ENCODE measurements at regions not wholly inside any gene's neighbourhood (a gene's known extent, or its start where the extent isn't known, plus 50 kb on each side); places are given as distances from the start of the nearest gene placed in this dataset.

- Mint-ChIP-seq H3K4me3 (ENCODE audit: unreplicated experiment) (no peak overlapping the region), H3K27ac (ENCODE audit: unreplicated experiment) (no peak overlapping the region), H3K4me1 (ENCODE audit: low read depth) (no peaks in the 10 kb centered on the region), H3K36me3 (ENCODE audit: low read depth) (no peaks in the 10 kb centered on the region), H3K27me3 (ENCODE audit: low read depth) (peaks cover 9% of the 10 kb centered on the region), H3K9me3 (ENCODE audit: low read depth) (peaks cover under 1% of the 10 kb centered on the region)
- TF ChIP-seq CTCF (IDR thresholded peaks at IDR 0.05), result no peak
- no peak for DNase-seq (ENCODE audit: low spot score)
Measured at GRCh38 chr13:70483599-70484276, 375.5 kb upstream of the KLHL1 start.

- no peak overlapping the region for H3K4me3 Mint-ChIP-seq (ENCODE audit: unreplicated experiment)
- H3K9me3 Mint-ChIP-seq (ENCODE audit: low read depth), result peaks cover 5% of the 10 kb centered on the region
- no peak for TF ChIP-seq CTCF (IDR thresholded peaks at IDR 0.05)
- DNase-seq (ENCODE audit: low spot score), result no peak
- H3K36me3 Mint-ChIP-seq (ENCODE audit: low read depth), result no peaks in the 10 kb centered on the region
- H3K4me1 Mint-ChIP-seq (ENCODE audit: low read depth), result no peaks in the 10 kb centered on the region
- no peak overlapping the region for H3K27ac Mint-ChIP-seq (ENCODE audit: unreplicated experiment)
- no peaks in the 10 kb centered on the region for H3K27me3 Mint-ChIP-seq (ENCODE audit: low read depth)
Measured at GRCh38 chr13:70473907-70474306, 365.7 kb upstream of the KLHL1 start.

GRCh38 chr13:70469077-70469476, 360.8 kb upstream of the KLHL1 start:
- Mint-ChIP-seq H3K4me3 (ENCODE audit: unreplicated experiment) (no peak overlapping the region), H3K27ac (ENCODE audit: unreplicated experiment) (no peak overlapping the region), H3K4me1 (ENCODE audit: low read depth) (no peaks in the 10 kb centered on the region), H3K27me3 (ENCODE audit: low read depth) (no peaks in the 10 kb centered on the region), H3K36me3 (ENCODE audit: low read depth) (no peaks in the 10 kb centered on the region), H3K9me3 (ENCODE audit: low read depth) (no peaks in the 10 kb centered on the region)
- TF ChIP-seq CTCF (IDR thresholded peaks at IDR 0.05), result no peak
- DNase-seq (ENCODE audit: low spot score), result no peak

- no peaks in the 10 kb centered on the region for H3K4me1 Mint-ChIP-seq (ENCODE audit: low read depth)
- TF ChIP-seq CTCF (IDR thresholded peaks at IDR 0.05), result no peak
- no peak overlapping the region for H3K4me3 Mint-ChIP-seq (ENCODE audit: unreplicated experiment)
- H3K27ac Mint-ChIP-seq (ENCODE audit: unreplicated experiment), result no peak overlapping the region
- DNase-seq (ENCODE audit: low spot score), result no peak
- no peaks in the 10 kb centered on the region for H3K36me3 Mint-ChIP-seq (ENCODE audit: low read depth)
- no peaks in the 10 kb centered on the region for H3K27me3 Mint-ChIP-seq (ENCODE audit: low read depth)
- H3K9me3 Mint-ChIP-seq (ENCODE audit: low read depth), result peaks cover 28% of the 10 kb centered on the region
Measured at GRCh38 chr13:70457474-70457873, 349.2 kb upstream of the KLHL1 start.

GRCh38 chr13:70448820-70449219, 340.6 kb upstream of the KLHL1 start:
- Mint-ChIP-seq H3K4me1 (ENCODE audit: low read depth) (no peaks in the 10 kb centered on the region), H3K36me3 (ENCODE audit: low read depth) (no peaks in the 10 kb centered on the region), H3K9me3 (ENCODE audit: low read depth) (peaks cover 6% of the 10 kb centered on the region), H3K4me3 (ENCODE audit: unreplicated experiment) (no peak overlapping the region), H3K27me3 (ENCODE audit: low read depth) (no peaks in the 10 kb centered on the region), H3K27ac (ENCODE audit: unreplicated experiment) (no peak overlapping the region)
- TF ChIP-seq CTCF (IDR thresholded peaks at IDR 0.05), result no peak
- DNase-seq (ENCODE audit: low spot score), result no peak
